ENCODE measurements at regions not wholly inside any gene's neighbourhood (a gene's known extent, or its start where the extent isn't known, plus 50 kb on each side); places are given as distances from the start of the nearest gene placed in this dataset.

DNA sequence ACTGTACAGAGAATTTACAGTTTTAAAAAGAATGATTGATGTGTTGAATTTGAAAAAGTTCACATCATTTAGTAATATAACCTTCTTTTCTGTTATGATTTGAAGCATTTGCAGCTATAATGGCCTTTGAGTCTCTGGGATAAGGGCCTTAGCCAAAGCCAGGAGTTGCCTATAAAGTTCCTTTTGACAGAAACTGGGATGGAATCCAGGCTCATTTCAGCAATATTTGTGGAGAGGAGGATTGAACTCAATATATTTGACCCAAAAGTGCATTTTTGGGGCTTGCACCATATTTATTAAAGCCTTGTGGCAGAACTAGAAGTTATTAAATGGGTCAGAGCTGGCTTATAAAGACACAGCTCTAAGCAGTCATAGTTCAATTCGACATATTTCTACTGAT is 348.7 kb upstream of the EPHA3 start:
- in situ Hi-C loops (cut with MboI; ENCODE audit: low pct_ligation_motif_present in 1 of 4, low pct_unique_long_range_greater_than_20kb in 1 of 4, low sequenced_read_pairs in 3 of 4) = no loop called here
- 7 to 14% methylated on average over 1 of the region's 1 CpG for WGBS, 2 donors (ENCODE audit: low coverage in 1 of 2)

GRCh38 chr3:88767746-88768145 is 339.7 kb upstream of the EPHA3 start:
- H3K27ac ChIP-seq = no peak overlapping the region
- H3K4me1 ChIP-seq = no peaks in the 10 kb centered on the region
- intact Hi-C loops (cut with DNase I; ENCODE audit: low total_unique reads) = no loop called here
- 65 to 87% methylated on average over 2 of the region's 2 CpGs for WGBS, 2 donors (ENCODE audit: low coverage in 1 of 2)
- no peaks in the 10 kb centered on the region for H3K27me3 ChIP-seq
- H3K4me3 ChIP-seq = no peak overlapping the region
- H3K9me3 ChIP-seq = no peaks in the 10 kb centered on the region
- H3K36me3 ChIP-seq = no peaks in the 10 kb centered on the region
- in situ Hi-C loops (cut with MboI; ENCODE audit: low pct_ligation_motif_present in 1 of 4, low pct_unique_long_range_greater_than_20kb in 1 of 4, low sequenced_read_pairs in 3 of 4) = no loop called here
- no peak for DNase-seq
- no peak for TF ChIP-seq EP300 (IDR thresholded peaks at IDR 0.05; ENCODE audit: low read depth)
- no peak for TF ChIP-seq CTCF (IDR thresholded peaks at IDR 0.05)

More for the DNA sequence above, 348.7 kb upstream of the EPHA3 start:
- Histone ChIP-seq H3K9me3 (no peaks in the 10 kb centered on the region), H3K4me1 (no peaks in the 10 kb centered on the region), H3K36me3 (no peaks in the 10 kb centered on the region), H3K27ac (no peak overlapping the region), H3K27me3 (no peaks in the 10 kb centered on the region), H3K4me3 (no peak overlapping the region)
- no peak for DNase-seq
- intact Hi-C loops (cut with DNase I; ENCODE audit: low total_unique reads) = no loop called here
- TF ChIP-seq POLR2A (IDR thresholded peaks at IDR 0.05) = no peak
- no peak for TF ChIP-seq POLR2AphosphoS5 (IDR thresholded peaks at IDR 0.05)
- no peak for TF ChIP-seq CTCF (IDR thresholded peaks at IDR 0.05)
- TF ChIP-seq EP300 (IDR thresholded peaks at IDR 0.05; ENCODE audit: low read depth) = no peak

GRCh38 chr3:88773766-88774165 is 333.7 kb upstream of the EPHA3 start:
- no peaks in the 10 kb centered on the region for H3K27me3 ChIP-seq
- H3K4me1 ChIP-seq = no peaks in the 10 kb centered on the region
- in situ Hi-C loops (cut with MboI; ENCODE audit: low pct_ligation_motif_present in 1 of 4, low pct_unique_long_range_greater_than_20kb in 1 of 4, low sequenced_read_pairs in 3 of 4) (no loop called here), intact Hi-C loops (cut with DNase I; ENCODE audit: low total_unique reads) (no loop called here)
- H3K4me3 ChIP-seq = no peak overlapping the region
- H3K27ac ChIP-seq = no peak overlapping the region
- no peaks in the 10 kb centered on the region for H3K36me3 ChIP-seq
- no peak for DNase-seq
- no peaks in the 10 kb centered on the region for H3K9me3 ChIP-seq
- TF ChIP-seq POLR2AphosphoS5 (IDR thresholded peaks at IDR 0.05) (no peak), CTCF (IDR thresholded peaks at IDR 0.05) (no peak), EP300 (IDR thresholded peaks at IDR 0.05; ENCODE audit: low read depth) (no peak), POLR2A (IDR thresholded peaks at IDR 0.05) (no peak)

GRCh38 chr3:88775026-88775690 is 332.3 kb upstream of the EPHA3 start:
- H3K27me3 ChIP-seq = no peaks in the 10 kb centered on the region
- H3K27ac ChIP-seq = no peak overlapping the region
- TF ChIP-seq POLR2AphosphoS5 (IDR thresholded peaks at IDR 0.05) = no peak
- TF ChIP-seq POLR2A (IDR thresholded peaks at IDR 0.05) = no peak
- TF ChIP-seq EP300 (IDR thresholded peaks at IDR 0.05; ENCODE audit: low read depth) = no peak
- TF ChIP-seq CTCF (IDR thresholded peaks at IDR 0.05) = no peak
- 69 to 78% methylated on average over 3 of the region's 3 CpGs for WGBS, 2 donors (ENCODE audit: low coverage in 1 of 2)
- no peaks in the 10 kb centered on the region for H3K36me3 ChIP-seq
- H3K4me1 ChIP-seq = no peaks in the 10 kb centered on the region
- intact Hi-C loops (cut with DNase I; ENCODE audit: low total_unique reads) (no loop called here), in situ Hi-C loops (cut with MboI; ENCODE audit: low pct_ligation_motif_present in 1 of 4, low pct_unique_long_range_greater_than_20kb in 1 of 4, low sequenced_read_pairs in 3 of 4) (no loop called here)
- DNase-seq = no peak
- no peaks in the 10 kb centered on the region for H3K9me3 ChIP-seq
- no peak overlapping the region for H3K4me3 ChIP-seq

Measured in transverse colon (tissue), 4 donors.